ENCODE measurements at regions not wholly inside any gene's neighbourhood (a gene's known extent, or its start where the extent isn't known, plus 50 kb on each side); places are given as distances from the start of the nearest gene placed in this dataset.

- TF ChIP-seq CTCF (IDR thresholded peaks at IDR 0.05; ENCODE audit: low read depth, low read length, missing input control) (no peak), JUND (IDR thresholded peaks at IDR 0.05) (no peak), YY1 (IDR thresholded peaks at IDR 0.05) (no peak), MAX (IDR thresholded peaks at IDR 0.05) (no peak)
Observed at GRCh38 chr2:226674123-226674522, 125.5 kb downstream of the IRS1 start.

All from liver (tissue), 3 donors.